ENCODE measurements at regions not wholly inside any gene's neighbourhood (a gene's known extent, or its start where the extent isn't known, plus 50 kb on each side); places are given as distances from the start of the nearest gene placed in this dataset.

DNA sequence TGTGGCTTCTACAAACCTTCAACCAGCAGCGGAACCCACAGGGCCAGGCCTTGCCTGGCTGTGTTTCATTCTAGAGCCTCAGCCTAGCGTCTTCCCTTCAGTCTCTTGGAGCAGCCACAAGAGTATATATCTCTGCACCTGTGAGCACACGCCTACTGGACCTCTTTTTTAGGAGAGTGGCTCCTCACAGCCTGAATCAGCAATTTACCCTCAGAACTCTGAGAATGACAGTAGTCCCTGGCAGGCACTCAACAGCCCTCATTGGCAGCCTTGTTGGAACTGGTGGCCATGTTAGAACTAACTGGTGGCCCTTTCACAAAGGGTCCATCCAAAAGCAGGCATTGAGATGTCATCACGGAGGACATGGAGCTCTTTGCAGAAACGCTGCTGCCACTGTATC is 138.9 kb downstream of the BCOR start:
- Histone ChIP-seq H3K27me3 (ENCODE audit: low read depth) (no peaks in the 10 kb centered on the region), H3K9me3 (no peaks in the 10 kb centered on the region), H3K4me1 (no peaks in the 10 kb centered on the region), H3K36me3 (no peaks in the 10 kb centered on the region), H3K27ac (no peak overlapping the region), H3K4me3 (no peak overlapping the region)
- TF ChIP-seq, protein P1, sequence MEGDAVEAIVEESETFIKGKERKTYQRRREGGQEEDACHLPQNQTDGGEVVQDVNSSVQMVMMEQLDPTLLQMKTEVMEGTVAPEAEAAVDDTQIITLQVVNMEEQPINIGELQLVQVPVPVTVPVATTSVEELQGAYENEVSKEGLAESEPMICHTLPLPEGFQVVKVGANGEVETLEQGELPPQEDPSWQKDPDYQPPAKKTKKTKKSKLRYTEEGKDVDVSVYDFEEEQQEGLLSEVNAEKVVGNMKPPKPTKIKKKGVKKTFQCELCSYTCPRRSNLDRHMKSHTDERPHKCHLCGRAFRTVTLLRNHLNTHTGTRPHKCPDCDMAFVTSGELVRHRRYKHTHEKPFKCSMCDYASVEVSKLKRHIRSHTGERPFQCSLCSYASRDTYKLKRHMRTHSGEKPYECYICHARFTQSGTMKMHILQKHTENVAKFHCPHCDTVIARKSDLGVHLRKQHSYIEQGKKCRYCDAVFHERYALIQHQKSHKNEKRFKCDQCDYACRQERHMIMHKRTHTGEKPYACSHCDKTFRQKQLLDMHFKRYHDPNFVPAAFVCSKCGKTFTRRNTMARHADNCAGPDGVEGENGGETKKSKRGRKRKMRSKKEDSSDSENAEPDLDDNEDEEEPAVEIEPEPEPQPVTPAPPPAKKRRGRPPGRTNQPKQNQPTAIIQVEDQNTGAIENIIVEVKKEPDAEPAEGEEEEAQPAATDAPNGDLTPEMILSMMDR (IDR thresholded peaks at IDR 0.05), result no peak
- ATAC-seq, result no peak
- no peak for DNase-seq
- intact Hi-C loops (cut with DNase I), result no loop called here

DNA sequence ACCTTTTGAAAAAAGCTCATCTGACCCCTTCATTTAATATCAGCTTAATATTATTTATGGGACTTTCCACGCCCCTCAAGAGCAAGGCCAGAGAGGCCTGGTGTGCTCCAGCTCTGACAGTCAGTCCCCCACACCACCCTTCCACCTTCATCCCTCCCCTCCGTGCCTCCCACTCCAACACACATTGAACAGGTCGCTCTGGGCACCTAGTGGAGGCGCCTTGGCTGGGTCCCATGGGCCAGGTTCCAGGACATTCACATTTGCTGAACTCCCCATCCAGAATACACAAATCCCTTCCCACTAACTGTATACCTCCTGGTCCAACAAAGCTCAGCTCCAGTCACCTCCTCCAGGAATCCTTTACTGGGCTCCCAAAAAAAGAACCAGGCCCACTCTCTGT is 137.5 kb downstream of the BCOR start:
- TF ChIP-seq, protein P1 (IDR thresholded peaks at IDR 0.05), result no peak
- intact Hi-C loops (cut with DNase I), result no loop called here
- Histone ChIP-seq H3K4me3 (no peak overlapping the region), H3K27ac (no peak overlapping the region), H3K27me3 (ENCODE audit: low read depth) (no peaks in the 10 kb centered on the region), H3K9me3 (no peaks in the 10 kb centered on the region), H3K4me1 (no peaks in the 10 kb centered on the region), H3K36me3 (no peaks in the 10 kb centered on the region)
- DNase-seq (no peak), ATAC-seq (no peak)

DNA sequence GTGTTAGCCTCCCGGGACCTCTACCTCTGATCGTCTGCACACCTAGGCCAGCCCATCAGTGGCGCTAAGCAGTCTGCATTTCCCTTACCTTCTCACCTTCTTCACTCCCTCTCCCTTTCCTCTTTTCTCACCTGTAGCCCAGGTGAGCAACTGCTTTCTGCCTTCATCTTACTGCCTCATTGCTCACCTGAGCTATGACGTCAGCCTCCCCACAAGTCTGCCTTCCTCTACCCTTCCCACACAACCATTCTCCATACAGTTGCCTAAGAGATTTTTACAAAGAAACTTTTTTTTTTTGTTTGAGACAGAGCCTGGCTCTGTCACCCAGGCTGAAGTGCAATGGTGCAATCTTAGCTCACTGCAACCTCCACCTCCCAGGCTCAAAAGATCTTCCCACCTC is 136.3 kb downstream of the BCOR start:
- no peaks in the 10 kb centered on the region for H3K4me1 ChIP-seq
- no peaks in the 10 kb centered on the region for H3K9me3 ChIP-seq
- no peak overlapping the region for H3K4me3 ChIP-seq
- no peaks in the 10 kb centered on the region for H3K27me3 ChIP-seq (ENCODE audit: low read depth)
- TF ChIP-seq, protein P1 (IDR thresholded peaks at IDR 0.05), result no peak
- H3K36me3 ChIP-seq, result no peaks in the 10 kb centered on the region
- intact Hi-C loops (cut with DNase I), result no loop called here
- DNase-seq, result no peak
- no peak overlapping the region for H3K27ac ChIP-seq
- ATAC-seq, result no peak

DNA sequence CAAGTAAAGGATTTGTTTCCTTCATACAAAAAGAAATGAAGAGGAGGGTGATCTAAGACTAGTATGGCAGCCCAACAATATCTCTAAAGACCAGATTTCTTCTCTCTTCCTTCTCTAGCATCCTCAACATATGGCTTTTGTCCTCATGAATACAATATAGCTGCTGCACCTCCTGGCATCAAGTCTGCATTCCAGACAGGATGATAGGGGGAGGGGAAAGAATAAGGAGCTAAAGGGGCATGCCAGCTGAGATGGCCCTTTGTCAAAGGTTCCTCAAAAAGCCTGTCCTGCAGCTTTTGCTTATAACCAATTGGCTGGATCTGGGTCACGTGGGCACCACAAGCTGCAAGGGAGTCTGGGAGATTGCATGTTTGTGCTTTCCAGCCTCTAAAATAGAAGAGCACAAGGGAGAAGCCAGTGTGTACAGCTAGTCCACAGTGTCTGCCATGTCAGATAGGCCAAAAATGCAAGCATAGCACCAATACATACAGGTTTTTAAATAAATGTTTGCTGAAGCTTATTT is 132.6 kb downstream of the BCOR start:
- no peak overlapping the region for H3K27ac ChIP-seq
- H3K9me3 ChIP-seq, result no peaks in the 10 kb centered on the region
- H3K36me3 ChIP-seq, result no peaks in the 10 kb centered on the region
- intact Hi-C loops (cut with DNase I), result no loop called here
- H3K4me3 ChIP-seq, result no peak overlapping the region
- no peak for DNase-seq
- H3K27me3 ChIP-seq (ENCODE audit: low read depth), result no peaks in the 10 kb centered on the region
- ATAC-seq, result no peak
- H3K4me1 ChIP-seq, result no peaks in the 10 kb centered on the region
- TF ChIP-seq, protein P1 (IDR thresholded peaks at IDR 0.05), result no peak

DNA sequence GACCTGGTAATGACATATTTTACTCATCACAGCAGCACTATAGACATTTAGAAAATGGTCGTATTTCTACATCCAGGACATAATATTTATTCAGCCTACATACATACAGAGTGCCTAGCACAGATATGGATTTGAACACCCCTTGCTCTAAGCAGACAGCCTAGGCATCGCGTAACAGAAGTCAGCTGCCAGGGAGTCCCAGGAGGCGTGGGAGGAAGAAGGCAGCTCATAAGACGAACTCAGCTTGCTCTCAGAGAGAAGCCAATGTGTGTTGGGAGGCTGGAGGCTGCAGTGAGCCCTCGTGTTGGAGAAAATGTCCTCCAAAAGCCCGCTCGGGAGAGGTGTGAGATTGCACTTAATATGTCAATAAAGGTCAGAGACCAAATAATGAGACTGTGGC is 131.6 kb downstream of the BCOR start:
- no peak for DNase-seq
- peaks cover 4% of the 10 kb centered on the region for H3K4me1 ChIP-seq
- H3K36me3 ChIP-seq, result no peaks in the 10 kb centered on the region
- H3K9me3 ChIP-seq, result no peaks in the 10 kb centered on the region
- H3K27ac ChIP-seq, result no peak overlapping the region
- TF ChIP-seq, protein P1 (IDR thresholded peaks at IDR 0.05), result no peak
- ATAC-seq, result no peak
- no peak overlapping the region for H3K4me3 ChIP-seq
- intact Hi-C loops (cut with DNase I), result no loop called here
- H3K27me3 ChIP-seq (ENCODE audit: low read depth), result no peaks in the 10 kb centered on the region

DNA sequence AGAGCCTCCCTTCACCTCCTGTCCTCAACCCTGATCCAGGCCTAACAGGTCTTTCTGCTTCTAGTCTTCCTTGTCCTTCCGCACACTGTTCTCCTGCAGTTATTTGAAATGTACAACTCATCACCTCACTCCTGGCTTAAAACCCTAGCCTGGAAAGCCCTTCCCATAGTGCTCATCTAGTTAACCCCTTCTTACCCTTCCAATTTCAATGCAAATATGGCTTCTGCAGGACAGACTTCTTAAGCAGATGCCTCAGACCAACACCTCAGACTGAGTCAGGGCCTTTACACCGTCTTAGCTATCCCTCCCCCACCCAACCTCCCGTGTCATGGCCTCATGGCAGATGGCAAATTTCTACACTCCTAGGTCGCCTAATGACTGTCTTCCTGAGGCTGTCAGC is 130.4 kb downstream of the BCOR start:
- Histone ChIP-seq H3K4me3 (no peak overlapping the region), H3K27me3 (ENCODE audit: low read depth) (no peaks in the 10 kb centered on the region), H3K4me1 (peaks cover 4% of the 10 kb centered on the region), H3K36me3 (no peaks in the 10 kb centered on the region), H3K9me3 (no peaks in the 10 kb centered on the region), H3K27ac (no peak overlapping the region)
- intact Hi-C loops (cut with DNase I), result no loop called here
- ATAC-seq (no peak), DNase-seq (no peak)
- TF ChIP-seq, protein P1 (IDR thresholded peaks at IDR 0.05), result no peak

Measured in lower lobe of right lung (tissue), 2 donors.